HCT116 (cell line): ENCODE measurements at regions not wholly inside any gene's neighbourhood (a gene's known extent, or its start where the extent isn't known, plus 50 kb on each side); places are given as distances from the start of the nearest gene placed in this dataset.

Source experiments
- CEBPB ChIP-seq: IDR thresholded peaks from 2 replicates; pipeline ENCODE4 v1.6.1; 2012; ENCODE audit warnings: low read depth
- ELF1 ChIP-seq: IDR thresholded peaks from 2 replicates; pipeline ENCODE4 v1.6.1; 2012; ENCODE audit warnings: low read depth, borderline replicate concordance
- EZH2 ChIP-seq: fragments of 200-600 bp; sonication (generic); IDR thresholded peaks from 2 replicates; pipeline ENCODE4 v1.6.1; 2017; ENCODE audit warnings: antibody characterized with exemption, mixed run types
- EZH2phosphoT487 ChIP-seq: fragments of 200-600 bp; IDR thresholded peaks from 2 replicates; pipeline ENCODE4 v1.6.1; 2018; ENCODE audit warnings: antibody characterized with exemption, borderline replicate concordance
- FOSL1 ChIP-seq: IDR thresholded peaks from 2 replicates; pipeline ENCODE4 v1.6.1; 2012; ENCODE audit warnings: low read depth
- POLR2A ChIP-seq: IDR thresholded peaks from 2 replicates; pipeline ENCODE4 v1.7.0; 2011; ENCODE audit warnings: borderline replicate concordance; ENCODE audit not compliant: insufficient read depth, insufficient read length; ENCODE audit errors: extremely low read depth
- POLR2AphosphoS5 ChIP-seq: IDR thresholded peaks from 2 replicates; pipeline ENCODE4 v1.6.1; 2011; ENCODE audit warnings: mild to moderate bottlenecking, low read depth, low read length, moderate library complexity
- SIN3A ChIP-seq: IDR thresholded peaks from 2 replicates; pipeline ENCODE4 v1.6.1; 2012; ENCODE audit warnings: low read depth
- TF ChIP-seq, protein P1 (sequence below), 3 experiments: fragments of 200-600 bp in 1 of 3; sonication (generic) in 1 of 3; IDR thresholded peaks in 2 of 3; conservative IDR thresholded peaks in 1 of 3; 2 replicates each; pipeline ENCODE4 v1.5.1; 2012 to 2017; ENCODE audit warnings: low read depth in 2 of 3, low read length in 2 of 3, antibody characterized with exemption in 1 of 3, borderline replicate concordance in 1 of 3, control low read depth in 1 of 3, mild to moderate bottlenecking in 1 of 3, mixed read lengths in 1 of 3, mixed run types in 1 of 3, moderate library complexity in 1 of 3; ENCODE audit not compliant: insufficient read depth in 1 of 3
- TF ChIP-seq, protein P2 (sequence below): IDR thresholded peaks from 2 replicates; pipeline ENCODE4 v1.6.1; 2012
- TF ChIP-seq, protein P3 (sequence below): IDR thresholded peaks from 2 replicates; pipeline ENCODE4 v1.6.1; 2012; ENCODE audit warnings: low read depth

DNA sequence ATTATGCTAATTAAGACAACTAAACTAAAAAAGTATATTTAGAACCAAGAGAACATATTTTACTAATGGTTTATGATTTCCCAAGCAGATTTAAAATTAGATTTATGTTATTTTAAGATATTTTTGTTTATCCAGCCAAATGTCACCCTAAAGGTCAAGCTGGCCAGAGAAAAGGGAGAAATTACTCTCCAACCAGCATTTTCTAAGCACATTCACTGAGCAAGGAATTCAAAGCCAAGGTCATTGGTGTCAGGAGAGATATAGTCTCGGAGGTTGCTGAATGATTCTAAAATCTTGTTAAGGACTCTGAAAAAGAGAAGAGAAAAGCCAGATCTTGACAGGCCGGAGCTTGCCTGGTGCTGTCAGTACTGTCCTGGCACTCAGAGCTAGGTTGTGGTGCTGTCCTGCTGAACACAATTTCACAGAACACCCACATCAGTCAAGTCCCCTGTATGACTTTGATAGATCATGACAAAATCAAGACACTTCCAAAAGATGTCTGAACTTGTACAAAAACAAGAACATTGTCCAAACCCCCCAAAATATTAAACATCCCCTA lies 222.3 kb upstream of the SMLR1 start:
- TF ChIP-seq ELF1 (no peak), POLR2AphosphoS5 (no peak), CEBPB (no peak), EZH2phosphoT487 (no peak), FOSL1 (no peak), POLR2A (no peak), EZH2 (no peak), SIN3A (no peak)
- TF ChIP-seq, protein P1, sequence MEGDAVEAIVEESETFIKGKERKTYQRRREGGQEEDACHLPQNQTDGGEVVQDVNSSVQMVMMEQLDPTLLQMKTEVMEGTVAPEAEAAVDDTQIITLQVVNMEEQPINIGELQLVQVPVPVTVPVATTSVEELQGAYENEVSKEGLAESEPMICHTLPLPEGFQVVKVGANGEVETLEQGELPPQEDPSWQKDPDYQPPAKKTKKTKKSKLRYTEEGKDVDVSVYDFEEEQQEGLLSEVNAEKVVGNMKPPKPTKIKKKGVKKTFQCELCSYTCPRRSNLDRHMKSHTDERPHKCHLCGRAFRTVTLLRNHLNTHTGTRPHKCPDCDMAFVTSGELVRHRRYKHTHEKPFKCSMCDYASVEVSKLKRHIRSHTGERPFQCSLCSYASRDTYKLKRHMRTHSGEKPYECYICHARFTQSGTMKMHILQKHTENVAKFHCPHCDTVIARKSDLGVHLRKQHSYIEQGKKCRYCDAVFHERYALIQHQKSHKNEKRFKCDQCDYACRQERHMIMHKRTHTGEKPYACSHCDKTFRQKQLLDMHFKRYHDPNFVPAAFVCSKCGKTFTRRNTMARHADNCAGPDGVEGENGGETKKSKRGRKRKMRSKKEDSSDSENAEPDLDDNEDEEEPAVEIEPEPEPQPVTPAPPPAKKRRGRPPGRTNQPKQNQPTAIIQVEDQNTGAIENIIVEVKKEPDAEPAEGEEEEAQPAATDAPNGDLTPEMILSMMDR (IDR thresholded peaks at IDR 0.05 in 2 of 3, conservative IDR thresholded peaks at IDR 0.05 in 1 of 3; ENCODE audit: borderline replicate concordance in 1 of 3, insufficient read depth in 1 of 3, low read depth in 2 of 3, low read length in 2 of 3): no peak
- TF ChIP-seq, protein P2, sequence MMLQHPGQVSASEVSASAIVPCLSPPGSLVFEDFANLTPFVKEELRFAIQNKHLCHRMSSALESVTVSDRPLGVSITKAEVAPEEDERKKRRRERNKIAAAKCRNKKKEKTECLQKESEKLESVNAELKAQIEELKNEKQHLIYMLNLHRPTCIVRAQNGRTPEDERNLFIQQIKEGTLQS: no peak
- TF ChIP-seq, protein P3, sequence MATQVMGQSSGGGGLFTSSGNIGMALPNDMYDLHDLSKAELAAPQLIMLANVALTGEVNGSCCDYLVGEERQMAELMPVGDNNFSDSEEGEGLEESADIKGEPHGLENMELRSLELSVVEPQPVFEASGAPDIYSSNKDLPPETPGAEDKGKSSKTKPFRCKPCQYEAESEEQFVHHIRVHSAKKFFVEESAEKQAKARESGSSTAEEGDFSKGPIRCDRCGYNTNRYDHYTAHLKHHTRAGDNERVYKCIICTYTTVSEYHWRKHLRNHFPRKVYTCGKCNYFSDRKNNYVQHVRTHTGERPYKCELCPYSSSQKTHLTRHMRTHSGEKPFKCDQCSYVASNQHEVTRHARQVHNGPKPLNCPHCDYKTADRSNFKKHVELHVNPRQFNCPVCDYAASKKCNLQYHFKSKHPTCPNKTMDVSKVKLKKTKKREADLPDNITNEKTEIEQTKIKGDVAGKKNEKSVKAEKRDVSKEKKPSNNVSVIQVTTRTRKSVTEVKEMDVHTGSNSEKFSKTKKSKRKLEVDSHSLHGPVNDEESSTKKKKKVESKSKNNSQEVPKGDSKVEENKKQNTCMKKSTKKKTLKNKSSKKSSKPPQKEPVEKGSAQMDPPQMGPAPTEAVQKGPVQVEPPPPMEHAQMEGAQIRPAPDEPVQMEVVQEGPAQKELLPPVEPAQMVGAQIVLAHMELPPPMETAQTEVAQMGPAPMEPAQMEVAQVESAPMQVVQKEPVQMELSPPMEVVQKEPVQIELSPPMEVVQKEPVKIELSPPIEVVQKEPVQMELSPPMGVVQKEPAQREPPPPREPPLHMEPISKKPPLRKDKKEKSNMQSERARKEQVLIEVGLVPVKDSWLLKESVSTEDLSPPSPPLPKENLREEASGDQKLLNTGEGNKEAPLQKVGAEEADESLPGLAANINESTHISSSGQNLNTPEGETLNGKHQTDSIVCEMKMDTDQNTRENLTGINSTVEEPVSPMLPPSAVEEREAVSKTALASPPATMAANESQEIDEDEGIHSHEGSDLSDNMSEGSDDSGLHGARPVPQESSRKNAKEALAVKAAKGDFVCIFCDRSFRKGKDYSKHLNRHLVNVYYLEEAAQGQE: no peak
